AG09309 (cell line): ENCODE measurements at regions not wholly inside any gene's neighbourhood (a gene's known extent, or its start where the extent isn't known, plus 50 kb on each side); places are given as distances from the start of the nearest gene placed in this dataset.
A peak's percentile ranks its signal among the peaks of the same experiment; 100 is the strongest.
"Not testable (repeated sequence)": the region's sequence is repeated elsewhere in the genome, so short reads cannot be mapped to it uniquely, and the experiment has no call there.

Experiments used
- DNase-seq: peaks from one replicate; pipeline ENCODE4 v3.0.0-alpha.2; 2010; ENCODE audit warnings: low read depth
- H3K4me3 ChIP-seq: 2 replicates; pipeline ENCODE4 v1.5.1; 2011; ENCODE audit warnings: mild to moderate bottlenecking, low read depth, low read length, moderate library complexity; ENCODE audit not compliant: control insufficient read depth
- CTCF ChIP-seq: IDR thresholded peaks from 2 replicates; pipeline ENCODE4 v1.5.1; 2011; ENCODE audit warnings: mild to moderate bottlenecking, low read depth, low read length, inconsistent platforms; ENCODE audit not compliant: insufficient read depth, control insufficient read depth; ENCODE audit errors: missing control alignments

GRCh38 chr5:163569284-163569683 is 63.9 kb downstream of the MAT2B start:
- no peak for DNase-seq
- H3K4me3 ChIP-seq = no peak overlapping the region
- TF ChIP-seq CTCF = peak; percentile 36

GRCh38 chr5:163571744-163572143 is 66.3 kb downstream of the MAT2B start:
- H3K4me3 ChIP-seq = no peak overlapping the region
- no peak for TF ChIP-seq CTCF
- DNase-seq = peak; percentile 79

- TF ChIP-seq CTCF = no peak
- H3K4me3 ChIP-seq = no peak overlapping the region
- no peak for DNase-seq
Observed at GRCh38 chr5:163574472-163575440, 69.3 kb downstream of the MAT2B start.

GRCh38 chr5:163578652-163579051 is 73.2 kb downstream of the MAT2B start:
- no peak overlapping the region for H3K4me3 ChIP-seq
- no peak for TF ChIP-seq CTCF
- no peak for DNase-seq

GRCh38 chr5:163579729-163580128 is 74.3 kb downstream of the MAT2B start:
- H3K4me3 ChIP-seq = no peak overlapping the region
- TF ChIP-seq CTCF = no peak
- DNase-seq = no peak

GRCh38 chr5:163580516-163580915 is 75.1 kb downstream of the MAT2B start:
- no peak overlapping the region for H3K4me3 ChIP-seq
- no peak for TF ChIP-seq CTCF
- DNase-seq = no peak

GRCh38 chr5:163583491-163584153 is 78.2 kb downstream of the MAT2B start:
- H3K4me3 ChIP-seq, DNase-seq: not testable (repeated sequence)
